NCI-H1694 treated with DMSO at 0.1 percent for 48 hours (cell line): ENCODE measurements at regions not wholly inside any gene's neighbourhood (a gene's known extent, or its start where the extent isn't known, plus 50 kb on each side); places are given as distances from the start of the nearest gene placed in this dataset.

Experiments
- DNase-seq: peaks from one replicate; lab custom pipeline; 2025; lab: John Stamatoyannopoulos, UW

DNA sequence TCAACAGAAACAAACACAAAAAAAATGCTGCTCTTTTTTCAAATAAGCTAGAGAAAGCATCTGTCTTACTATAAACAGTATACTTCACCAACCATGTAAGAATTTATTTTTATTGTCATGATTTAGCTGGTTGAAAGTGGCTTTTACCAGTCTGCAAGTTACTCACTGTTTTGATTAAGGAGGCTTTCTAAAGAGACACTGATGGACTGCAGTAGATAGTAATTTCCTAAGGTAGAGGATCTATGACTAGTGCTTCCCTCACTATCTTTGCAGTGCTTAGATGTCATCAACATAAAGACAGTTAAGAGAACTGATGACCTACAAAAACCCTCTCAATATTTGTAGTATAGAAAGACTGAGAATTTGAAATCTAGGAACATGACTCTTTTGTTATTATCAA, 846.2 kb upstream of the AGA start:
- DNase-seq = no peak

DNA sequence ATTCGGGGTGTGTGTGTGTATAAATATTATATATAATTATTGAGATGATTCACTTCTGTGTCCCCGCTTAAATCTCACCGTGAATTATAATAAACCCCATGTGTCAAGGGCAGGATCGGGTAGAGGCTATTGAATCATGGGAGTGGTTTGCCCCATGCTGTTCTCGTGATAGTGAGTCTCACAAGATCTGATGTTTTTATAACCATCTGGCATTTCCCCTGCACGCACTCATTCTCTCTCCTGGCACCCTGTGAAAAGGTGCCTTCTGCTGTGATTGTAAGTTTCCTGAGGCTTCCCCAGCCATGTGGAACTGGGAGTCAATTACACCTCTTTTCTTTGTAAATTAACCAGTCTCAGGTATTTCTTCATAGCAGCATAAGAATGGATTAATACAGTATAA, 851.4 kb upstream of the AGA start:
- DNase-seq = no peak

DNA sequence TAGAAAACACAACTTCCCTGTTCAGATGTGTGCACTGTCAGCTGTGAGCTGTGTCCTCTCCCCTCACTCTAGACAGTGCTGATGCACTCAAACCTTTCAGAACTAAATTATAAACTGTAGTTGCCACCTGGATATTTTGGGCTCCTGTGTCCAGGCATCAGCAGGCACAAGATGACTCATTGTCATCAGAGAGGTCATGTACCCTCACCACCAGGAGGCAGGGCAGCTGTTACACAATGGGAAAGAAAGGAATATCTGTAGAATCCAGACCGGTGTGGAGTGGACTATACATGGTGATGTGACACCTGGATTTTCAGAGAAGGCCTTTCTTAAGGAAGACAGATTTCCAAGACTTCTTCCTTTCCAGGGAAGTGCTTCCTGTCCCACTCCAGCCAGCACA, 854.4 kb upstream of the AGA start:
- no peak for DNase-seq

DNA sequence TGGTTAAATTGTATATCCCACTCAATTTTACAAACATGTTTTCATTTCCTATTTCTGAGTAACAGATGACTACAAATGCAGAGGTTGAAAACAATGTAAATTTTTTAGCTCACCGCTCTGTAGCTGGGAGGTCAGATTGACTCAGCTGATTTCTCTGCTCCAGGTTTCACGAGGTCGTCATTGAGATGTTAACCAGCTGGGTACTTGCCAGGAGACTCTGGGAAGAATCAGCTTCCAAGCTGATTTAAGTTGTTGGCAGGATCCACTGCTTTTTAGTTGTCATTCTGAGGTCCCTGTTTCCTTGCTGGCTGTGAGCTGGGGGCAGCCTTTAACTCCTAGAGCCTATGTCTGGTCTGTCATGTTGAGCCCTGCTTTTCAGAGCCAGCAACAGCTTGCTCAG, 864.3 kb upstream of the AGA start:
- no peak for DNase-seq

DNA sequence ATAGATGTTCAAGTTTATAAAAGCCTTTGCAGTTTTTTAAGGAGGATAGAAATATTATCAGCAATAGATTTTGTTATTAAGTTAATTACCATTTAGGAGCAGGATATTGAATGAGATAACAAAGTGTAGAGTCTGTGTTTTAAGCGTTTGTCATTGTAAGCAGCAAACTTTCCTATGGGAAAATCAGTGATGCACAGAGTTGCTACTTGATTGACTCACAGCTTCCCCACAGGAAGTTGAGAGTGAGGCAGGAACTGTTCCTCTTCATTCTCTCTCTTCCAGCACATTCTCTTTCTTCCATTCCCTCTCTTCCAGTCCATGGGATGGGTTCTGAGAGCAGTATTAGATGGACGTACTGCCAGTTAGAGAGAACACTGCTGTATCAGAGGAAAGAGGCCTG, 867.7 kb upstream of the AGA start:
- no peak for DNase-seq

DNA sequence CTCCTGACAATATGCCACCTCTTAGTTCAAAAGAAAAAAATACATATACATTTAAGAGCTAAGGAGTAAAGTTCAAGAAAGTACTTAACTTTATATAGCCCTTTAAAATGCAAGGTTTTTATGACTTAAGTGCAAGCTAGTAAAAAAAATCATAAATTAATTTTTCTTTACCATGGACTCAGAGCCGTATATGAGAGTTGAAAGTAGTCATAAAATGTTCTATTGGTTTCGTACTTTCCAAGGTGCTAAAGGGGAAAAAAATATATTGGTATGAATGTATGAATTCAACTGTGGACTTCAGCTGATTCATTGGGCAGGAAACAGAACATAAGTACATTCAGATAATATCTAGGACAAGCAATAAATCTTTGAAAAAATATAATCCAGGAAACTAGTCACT, 869.8 kb upstream of the AGA start:
- no peak for DNase-seq

DNA sequence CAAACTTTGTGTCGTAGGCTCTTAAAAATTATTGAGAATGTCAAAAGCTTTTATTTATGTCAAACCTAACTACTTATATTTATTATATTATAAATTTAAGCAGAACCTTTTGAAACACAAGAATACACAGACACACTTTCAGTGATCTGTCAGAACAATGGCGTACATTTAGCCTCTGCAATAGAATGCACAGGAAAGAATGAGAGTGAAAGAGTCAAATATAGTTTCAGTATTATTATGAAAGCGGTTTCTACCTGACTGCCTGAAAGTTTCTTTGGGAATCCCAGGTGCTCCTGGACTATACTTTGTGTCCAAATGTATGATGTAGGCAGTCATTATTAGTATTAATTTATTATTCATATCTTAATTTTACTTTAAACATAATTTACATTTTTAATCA, 872.0 kb upstream of the AGA start:
- DNase-seq = no peak

DNA sequence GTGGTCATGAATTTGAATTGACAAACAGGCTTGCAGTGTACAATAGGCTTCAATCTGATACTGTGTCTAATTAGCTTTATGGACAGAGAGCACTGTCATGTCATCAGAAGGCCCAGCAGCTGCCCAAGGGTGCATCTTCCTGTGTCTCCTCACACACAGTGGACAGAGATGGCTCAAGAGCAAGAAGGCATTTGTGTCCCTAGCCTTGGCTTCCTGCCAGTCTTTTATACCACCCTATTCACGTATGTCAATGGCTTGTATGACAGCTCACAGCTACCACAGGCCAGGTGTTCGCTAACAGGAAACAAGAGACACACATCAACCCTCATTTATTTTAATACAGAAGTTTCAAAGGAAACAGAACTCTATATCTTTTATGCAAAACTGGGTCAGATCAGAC, 874.0 kb upstream of the AGA start:
- DNase-seq = no peak

DNA sequence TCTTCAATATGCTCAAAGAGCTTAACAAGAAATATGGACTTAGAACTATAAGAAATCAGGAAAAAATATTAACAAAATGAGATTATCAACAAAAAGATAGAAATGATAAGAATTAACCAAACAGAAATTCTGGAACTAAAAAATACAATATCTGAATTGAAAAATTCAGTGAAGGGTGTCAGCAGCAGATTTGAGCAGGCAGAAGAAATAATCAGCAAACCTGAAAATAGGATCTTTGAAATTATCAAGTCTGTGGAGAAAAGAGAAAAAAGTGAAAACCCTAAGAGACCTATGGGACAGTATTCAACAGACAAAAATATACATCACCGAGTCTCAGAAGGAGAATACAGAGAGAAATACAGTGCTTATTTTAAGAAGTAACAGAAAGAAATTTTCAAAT, 877.8 kb upstream of the AGA start:
- no peak for DNase-seq

DNA sequence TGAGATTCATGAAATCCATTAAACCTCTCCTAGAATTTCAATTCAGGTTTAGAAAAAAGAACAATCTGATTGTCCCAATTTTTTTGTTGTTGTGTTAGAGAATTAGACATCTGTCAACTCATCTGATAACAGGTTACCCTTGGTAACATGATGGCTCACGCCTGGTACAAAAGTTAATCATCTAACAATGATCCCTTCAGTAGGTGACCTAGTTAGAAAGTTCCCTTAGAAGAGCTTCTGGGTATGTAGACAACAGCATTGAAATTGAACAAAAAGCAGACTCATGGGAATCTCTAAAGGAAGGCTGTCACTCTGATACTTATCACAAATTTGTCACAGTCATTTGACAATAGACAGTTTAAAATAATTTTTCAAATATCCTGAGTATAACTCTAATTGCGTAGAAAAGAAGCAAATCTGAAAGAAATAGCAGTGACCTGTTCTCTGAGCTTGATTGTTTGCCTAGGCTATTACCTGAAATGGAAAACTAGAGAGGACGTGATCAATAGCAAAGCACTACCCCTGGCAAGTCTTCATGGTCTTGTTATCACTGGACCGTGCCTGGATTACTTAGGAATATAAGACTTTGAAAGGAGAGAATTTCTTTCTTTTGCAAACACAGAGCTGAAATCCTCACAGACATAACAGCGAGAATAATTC, 880.4 kb upstream of the AGA start:
- DNase-seq = no peak

DNA sequence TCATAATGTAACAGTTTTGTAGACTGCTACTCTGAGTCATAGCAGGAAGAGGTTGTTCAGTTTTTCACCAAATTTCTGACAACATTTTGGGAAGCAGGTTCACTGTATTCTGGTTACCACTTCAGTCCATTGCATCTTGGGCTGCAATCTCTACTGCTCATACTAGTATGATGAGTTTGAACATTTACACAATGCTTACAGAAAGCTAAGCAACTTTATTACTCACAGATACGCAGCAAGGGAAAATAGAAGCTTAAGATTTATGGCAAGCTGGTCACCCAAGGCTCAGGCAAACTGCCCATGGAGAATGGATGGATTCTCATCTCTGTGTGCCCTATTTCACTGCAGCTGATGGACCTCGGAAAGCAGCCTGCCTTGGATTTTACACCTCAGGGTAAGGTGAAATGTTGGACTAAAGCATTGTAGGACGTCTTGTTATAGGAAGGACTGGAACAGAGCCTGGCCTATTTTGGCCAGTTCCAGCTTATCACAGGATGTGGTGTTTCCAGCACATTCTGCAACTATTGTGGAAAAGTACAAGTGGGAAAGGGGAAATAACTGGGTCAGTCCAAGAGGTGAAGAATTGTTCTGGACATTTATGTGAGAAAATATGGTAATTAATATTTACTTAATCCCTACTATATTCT, 887.1 kb upstream of the AGA start:
- no peak for DNase-seq

DNA sequence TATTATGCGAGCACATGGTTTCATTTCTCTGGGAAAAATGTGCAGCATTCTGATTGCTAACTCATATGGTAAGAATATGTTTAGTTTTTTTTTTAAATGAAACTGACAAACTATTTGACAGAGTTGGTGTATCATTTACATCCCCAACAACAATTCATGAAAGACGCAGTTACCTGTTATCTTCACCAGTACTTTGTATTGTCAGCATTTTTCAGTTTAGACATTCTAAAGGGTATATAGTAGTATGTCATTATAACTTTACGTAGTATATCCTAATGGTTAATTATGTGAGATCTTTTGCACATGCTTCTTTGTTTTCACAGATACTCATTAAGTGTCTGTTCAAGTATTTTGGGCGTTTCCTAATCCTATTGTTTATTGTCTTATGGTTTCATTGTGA, 891.1 kb upstream of the AGA start:
- no peak for DNase-seq

DNA sequence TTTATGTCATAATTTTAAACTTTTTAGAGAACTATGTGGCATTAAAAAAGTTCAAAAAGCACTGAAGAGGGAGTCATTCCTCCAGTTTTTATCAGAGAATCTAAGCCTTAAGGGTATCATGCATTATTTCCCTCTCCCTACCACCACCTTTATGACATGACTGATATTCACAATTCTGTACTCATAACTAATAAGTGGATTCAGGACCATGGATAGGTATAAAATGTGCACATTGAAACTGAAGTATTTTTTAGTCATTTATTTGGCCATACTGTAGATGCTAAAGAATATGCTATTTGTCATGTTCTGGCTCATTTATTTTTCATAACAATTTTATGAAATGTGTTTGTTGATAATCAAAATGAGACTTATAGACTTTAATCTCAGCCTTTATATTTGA, 897.5 kb upstream of the AGA start:
- DNase-seq = no peak

DNA sequence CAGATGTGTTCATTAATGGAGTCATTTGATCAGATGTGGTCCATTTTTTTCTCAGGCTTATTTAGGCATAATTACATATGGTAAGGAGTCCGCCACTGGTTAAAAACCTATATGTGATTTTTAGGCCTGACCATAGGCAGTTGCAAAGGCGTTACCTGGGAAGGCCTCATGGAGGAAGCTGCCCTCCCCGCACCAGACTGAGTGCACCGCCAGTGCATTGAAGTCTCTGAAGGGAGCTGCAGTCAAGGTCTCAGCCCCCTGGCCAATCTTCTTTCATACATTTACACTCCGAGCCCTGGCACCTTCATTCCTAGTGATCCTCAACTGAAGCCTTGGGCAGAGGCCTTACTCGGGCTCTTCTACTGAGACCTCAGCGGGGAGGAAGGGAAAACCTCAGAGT, 898.2 kb upstream of the AGA start:
- DNase-seq = no peak

DNA sequence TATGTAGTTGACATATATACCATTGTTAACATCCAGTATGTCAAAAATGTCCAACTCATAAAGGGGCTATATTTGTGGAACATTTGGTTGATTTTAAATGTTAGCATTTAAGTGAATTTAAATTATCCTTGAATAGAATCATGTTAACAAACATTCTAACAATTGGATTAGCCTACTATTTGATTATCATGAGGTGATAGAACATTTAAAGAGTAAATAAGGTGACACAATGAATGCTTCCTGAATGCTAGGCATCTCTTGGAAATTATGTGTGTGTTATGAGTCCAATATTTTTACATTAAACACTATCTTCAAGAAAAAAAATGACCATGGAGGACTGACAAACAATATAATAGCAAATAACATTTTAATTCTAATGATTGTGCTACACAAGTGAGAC, 901.9 kb upstream of the AGA start:
- DNase-seq = no peak

DNA sequence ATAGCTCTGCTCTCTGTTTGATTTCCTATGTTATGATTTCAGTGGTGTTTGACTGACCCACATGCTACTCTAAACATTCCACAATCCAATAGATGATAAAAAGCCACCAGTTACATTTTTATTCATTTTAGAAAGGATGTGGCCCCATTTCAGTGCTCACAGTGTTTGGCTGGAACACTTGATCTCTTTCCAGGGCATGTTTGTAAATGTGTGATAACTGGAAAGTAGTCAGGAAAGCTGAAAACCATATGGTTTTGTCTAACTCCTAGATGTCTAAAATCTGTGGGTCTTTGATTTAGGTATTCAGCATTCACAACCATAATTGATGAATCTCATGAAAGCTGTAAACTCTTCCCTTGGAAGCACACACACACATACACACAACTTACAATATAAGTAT, 904.9 kb upstream of the AGA start:
- no peak for DNase-seq

DNA sequence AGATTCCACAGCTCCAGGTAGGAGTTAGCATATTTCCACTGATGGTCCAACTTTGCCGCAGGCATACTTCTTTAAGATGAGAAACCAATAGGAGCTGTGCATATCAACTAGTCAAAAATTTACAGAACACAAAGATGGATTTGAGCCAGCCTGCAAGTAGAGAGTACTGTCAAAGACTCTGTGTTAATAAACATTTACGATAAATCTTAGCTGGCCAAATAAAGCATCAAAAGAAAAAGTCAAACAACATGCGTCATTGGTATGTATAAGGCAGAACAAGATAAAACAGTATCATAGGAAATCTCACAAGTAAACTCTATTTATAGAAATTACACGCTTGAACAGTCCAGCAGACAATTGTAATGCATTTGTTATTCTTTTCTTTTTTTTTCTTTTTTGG, 907.4 kb upstream of the AGA start:
- no peak for DNase-seq

DNA sequence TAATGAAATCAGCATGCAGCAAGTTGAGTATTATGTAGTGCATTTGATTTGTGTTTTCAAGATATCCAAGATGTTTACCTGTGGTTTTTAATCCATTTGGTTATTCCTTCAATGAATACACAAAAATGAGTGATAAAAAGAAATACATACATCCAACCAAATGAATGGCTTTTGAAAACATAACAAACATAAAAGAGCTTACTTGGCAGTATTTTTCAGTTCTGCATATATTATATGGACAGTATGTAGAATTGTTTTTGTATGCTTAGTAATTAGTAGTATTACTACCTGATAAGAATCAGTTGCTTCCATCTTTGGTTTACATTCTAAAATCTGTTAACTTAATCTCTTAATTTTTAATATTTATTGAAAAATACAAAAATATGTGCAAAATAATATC, 908.9 kb upstream of the AGA start:
- DNase-seq = no peak

DNA sequence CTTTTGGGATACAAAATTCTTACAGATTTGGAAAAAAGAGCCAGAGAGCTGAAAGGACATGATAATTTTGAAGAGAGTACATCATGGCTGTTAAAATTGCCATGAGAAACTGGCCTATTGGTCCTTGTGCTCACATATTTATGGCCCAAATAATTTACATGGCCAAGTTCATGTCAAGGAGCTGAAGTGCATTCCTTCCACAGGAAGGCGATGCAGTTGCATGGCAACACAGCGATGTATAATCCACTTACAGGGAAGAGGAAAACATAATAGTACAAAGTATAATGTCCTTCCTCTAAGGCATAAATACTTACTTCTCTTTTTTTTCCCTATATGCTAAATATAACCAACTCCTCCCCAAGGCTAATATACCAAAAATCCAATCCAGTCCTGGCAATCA, 914.5 kb upstream of the AGA start:
- no peak for DNase-seq

DNA sequence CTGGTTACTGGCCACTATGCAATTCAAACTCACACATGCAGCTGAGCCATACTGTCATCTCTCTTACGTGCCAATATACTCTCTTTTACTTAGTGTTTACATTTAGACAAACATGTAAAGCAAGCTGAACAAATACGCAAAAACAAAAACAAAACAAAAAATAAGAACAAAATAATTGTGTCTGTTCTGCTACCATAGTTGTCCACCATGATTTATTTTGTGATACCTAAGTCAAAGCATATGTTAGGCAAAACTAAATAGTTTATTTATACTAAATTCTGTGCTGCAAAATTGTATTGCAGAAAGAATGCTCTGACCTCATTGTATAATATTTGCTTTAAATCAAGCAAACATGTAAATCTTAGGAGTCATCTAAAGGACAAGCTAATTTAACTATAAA, 943.2 kb upstream of the AGA start:
- no peak for DNase-seq

DNA sequence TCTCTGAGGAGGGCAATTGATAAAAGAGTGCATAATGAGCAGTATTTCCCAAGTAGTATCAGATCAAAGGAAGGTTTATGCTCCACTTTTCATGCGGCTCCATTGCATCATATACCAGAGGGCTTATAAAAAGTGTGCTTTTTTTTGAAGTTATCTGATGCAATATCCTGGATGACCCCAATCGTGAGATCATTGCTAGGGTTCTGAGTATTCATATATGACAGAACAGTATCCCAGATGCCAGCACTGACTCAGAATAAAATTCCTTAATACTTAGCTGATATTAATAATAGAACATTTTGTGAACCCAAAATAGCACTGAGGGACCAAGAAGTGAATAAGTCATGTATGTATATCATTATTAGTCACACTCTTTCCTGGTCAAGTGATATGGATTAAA, 945.5 kb upstream of the AGA start:
- no peak for DNase-seq

DNA sequence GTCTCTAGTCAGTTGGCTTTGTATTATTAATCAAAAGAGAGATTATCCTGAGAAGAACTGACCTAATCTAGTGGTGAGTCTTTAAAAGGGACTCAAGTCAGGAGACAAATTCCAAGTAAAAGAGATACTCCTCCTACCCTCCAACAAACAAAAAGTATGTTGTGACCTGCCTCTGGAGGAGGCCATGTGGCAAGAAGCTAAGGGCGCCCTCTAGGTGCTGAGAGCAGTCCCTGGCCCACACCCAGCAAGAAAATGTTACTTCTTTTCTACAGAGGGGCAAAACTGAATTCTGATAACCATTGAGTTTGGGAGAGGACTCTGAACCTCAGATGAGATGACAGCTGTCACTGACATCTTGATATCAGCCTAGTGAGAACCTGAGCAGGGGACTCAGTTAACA, 953.6 kb upstream of the AGA start:
- DNase-seq = no peak

DNA sequence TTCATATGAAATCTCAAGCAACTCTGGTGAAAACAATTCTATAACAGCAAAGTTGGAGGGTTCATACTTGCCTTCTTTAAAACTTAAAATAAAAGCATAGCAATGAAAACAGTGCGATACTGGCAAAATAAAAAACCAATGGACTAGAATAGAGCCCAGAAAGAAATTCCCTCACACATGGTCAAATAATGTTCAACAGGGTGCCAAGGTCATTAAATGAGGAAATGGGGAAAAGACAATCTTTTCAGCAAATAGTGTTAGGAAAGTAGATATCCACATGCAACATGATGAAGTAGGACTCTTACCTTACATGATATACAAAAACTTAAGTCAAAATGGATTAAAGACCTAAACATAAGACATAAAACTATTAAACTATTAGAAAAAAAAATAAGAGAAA, 970.2 kb upstream of the AGA start:
- no peak for DNase-seq

DNA sequence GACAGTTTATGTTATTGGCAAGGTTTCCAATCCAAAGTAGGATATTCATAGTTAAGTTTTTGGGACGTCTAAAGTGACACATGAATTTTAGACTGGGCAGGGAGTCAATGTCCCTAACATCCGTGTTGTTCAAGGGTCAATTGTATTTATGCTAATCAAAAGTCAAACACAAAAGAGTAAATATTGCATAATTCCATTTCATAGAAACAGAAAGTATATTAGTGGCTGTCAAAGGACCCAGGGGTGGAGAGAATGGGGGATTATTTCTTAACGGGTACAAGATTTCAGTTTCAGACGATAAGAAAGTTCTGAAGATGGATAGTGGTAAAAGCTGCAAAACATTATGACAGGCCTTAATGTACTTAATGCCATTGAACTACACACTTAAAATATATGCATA, 971.8 kb upstream of the AGA start:
- no peak for DNase-seq
